Left kidney (tissue), 1 donor: ENCODE measurements at regions not wholly inside any gene's neighbourhood (a gene's known extent, or its start where the extent isn't known, plus 50 kb on each side); places are given as distances from the start of the nearest gene placed in this dataset.
"Not testable (repeated sequence)": the region's sequence is repeated elsewhere in the genome, so short reads cannot be mapped to it uniquely, and the experiment has no call there.

ENCODE experiments used
- DNase-seq: peaks from one replicate; pipeline ENCODE4 v3.0.0-alpha.2; 2013

DNA sequence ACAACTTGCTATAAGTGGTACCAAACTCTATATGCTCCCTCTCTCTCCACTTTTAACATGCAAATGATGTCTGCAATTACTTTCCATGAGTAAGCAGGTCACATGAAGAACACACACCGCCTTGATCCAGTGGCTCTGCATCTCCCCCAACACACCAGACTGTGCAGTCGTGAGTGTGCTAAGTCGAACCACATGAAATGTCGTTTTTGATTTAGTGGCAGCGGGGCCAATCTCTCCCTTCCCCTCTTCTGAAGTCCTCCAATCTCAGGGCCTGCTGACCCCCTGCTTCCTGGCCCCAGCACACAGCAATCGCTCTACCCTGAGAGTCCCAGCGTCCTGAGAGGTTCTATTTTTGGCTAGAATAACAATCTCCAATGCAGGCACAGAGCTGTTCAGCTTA lies 312.5 kb downstream of the SHQ1 start:
- peak; percentile 58 for DNase-seq

DNA sequence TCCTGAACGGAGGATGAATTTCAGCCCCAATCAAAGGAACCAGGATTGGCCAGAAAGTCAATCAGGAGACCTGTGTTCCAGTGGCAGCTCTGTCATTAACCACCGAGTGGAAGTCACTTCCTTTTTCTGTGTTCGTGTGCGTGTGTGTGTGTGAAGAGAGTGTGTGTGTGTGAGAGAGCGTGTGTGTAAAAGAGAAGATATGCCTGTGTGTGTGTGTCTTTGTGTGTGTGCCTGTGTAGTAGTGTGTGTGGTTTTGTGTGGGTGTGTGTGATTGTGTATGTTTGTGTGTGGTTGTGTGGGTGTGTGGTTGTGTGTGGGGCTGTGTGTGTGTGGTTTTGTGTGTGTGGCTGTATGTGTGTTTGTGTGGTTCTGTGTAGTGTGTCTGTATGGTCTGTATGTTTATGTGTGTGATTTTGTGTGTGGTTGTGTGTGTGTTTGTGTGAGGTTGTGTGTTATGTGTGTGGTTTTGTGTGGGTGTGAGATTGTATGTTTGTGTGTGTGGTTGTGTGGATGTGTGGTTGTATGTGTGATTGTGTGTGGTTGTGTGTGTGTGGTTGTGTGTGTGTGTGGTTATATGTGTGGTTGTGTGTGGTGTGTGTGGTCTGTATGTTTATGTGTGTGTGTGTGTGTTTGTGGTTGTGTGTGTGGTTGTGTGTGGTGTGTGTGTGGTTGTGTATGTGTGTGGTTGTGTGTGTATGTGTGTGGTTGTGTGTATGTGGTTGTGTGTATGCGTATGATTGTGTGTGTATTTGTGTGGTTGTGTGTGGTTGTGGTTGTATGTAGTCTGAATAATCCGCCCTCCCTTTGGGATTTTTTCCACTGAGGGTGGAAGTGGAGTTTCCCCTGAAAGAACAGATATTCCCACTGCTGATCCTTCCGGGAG lies 314.4 kb downstream of the SHQ1 start:
- no peak for DNase-seq

DNA sequence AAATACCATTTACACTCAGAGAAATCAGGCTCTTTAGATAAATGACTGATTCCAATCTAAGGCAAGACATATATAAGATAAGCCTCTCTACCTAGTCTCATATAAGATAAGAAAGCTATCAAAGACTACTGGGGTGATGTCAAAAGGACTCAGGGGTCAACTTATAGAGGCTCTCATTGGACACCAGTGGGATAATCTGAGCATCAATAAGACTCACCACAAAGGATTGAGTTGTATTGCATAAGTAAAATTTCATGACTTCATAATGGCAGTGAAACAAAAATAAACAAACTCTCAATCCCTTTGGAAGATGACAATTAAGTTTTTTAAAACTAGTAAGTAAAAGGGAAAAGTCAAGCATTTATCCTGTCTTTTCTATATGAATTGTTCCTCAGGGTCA lies 317.8 kb downstream of the SHQ1 start:
- DNase-seq, result no peak

DNA sequence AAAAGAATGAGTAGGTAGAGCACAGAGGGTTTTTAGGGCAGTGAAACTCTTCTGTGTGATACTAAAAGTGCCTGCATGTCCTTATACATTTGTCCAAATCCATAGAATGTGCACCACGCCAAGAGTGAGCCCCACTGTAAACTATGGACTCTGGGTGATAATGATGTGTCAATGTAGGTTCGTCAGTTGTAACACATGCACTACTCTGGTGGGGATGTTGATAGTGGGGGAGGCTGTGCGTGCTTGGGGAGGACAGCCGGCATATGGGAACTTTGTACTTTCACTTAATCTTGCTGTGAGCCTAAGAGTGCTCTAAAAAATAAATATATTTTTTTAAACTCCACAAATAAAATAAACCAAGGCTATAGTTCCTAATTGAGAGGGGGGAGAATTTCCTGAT lies 319.2 kb downstream of the SHQ1 start:
- no peak for DNase-seq

DNA sequence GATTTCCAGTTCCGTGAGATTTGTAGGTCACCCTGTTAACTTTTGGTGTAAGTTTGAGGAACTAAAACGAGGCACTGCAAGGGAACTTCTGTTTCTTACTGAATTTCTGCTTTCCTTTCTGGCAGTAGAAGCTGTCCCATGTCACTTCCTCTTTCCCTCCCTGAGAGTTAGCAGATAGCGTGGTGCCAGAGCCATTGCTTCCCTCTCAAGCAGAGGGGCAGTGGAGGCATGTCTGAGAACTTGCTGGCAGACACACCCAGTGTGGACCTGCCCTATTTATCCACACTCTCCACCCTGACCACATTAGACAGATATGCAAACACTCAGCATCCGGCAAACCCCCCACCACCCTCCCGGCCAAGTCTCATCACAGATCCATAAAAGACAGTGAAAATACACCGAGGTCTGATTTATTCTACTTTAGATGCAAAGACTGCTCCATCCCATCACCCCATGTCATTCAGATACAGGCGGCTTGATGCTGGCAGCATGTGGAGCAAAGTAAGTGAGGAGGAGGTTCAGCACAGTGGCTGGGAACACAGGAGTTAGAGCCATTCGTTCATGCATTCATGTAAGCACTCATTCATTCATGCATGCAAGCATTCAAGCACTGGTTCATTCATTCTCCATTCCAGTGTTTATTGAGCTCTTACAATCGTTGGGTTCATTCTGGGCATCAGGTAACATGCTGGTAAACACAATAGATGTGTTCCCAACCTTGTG lies 324.7 kb downstream of the SHQ1 start:
- no peak for DNase-seq

DNA sequence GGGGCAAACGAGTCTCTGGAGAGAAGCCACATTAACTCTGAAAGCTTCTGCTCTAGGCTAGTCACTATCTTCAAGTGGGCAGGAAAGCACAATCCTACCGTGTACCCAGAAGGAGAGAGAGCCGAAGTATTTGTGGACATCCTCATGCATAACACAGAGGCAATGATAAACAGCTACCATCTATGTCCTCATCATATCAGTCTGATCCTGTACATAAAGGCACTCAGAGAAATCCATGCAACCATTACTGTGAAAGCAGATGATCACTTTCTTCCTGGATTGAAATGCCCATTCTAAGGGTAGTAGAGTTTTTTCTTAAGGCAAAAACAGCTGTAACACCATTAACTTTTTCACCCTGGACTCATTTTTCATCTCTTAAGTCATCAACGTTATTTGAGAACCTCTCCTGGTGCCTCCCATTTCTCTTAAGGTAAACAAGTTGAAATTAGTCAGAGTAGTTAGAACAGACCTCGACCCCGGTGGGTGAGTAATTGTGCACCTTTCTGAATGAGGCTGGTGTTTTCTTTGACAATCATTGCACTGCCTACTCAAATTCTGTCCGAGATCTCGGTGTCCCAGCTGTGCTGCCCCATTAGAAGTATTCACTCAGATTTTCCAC lies 327.4 kb downstream of the SHQ1 start:
- no peak for DNase-seq

DNA sequence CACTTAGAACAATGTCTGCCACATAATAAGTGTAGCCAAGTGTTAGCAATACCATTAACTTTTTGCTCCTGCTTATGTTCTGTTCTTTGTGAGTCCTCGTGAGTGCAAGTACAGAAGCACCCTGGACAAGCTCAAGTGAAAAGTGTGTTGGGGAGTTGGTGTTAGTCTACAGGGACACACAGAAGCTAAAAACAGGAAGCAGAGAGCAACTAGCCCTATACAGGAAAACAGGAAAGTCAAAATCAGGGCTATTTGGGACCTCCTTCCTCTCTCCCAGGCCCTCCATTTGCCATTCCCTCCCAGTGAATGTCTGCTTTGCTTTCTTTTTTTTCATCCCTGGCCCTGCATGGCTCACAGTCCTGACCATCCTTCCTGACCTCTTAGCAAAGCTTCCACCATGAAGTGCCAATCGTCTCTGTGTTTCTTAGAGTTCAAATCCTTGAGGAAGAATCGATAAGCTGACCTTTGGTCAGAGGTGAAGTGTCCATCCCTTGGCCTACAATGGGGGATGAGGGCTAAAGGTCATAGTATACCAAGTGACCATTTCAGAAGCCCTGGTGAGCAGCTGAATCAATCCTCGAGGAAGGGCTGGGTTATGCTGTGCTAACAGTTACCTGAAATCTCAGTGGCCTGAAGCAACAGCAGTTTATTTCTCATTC lies 328.2 kb downstream of the SHQ1 start:
- DNase-seq, result no peak

DNA sequence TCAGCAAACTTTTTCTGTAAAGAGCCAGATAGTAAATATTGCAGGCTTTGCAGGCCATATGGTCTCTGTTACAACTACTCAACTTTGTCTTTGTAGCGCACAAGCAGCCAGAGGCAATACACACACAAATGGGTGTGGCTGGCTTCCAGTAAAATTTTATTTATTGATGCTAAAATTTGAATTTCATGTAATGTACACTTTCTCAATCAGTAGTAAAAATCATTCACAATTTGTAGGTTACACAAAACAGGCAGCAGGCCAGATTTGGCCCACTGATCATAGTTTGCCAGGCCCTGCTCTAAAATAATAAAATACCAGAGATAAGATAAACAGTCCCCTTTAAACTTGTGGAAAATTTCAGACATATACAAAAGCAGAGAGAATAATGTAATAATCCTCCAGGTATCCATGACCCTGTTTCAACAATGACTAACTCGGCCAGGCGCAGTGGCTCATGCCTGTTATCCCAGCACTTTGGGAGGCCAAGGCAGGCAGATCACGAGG lies 330.3 kb downstream of the SHQ1 start:
- no peak for DNase-seq

DNA sequence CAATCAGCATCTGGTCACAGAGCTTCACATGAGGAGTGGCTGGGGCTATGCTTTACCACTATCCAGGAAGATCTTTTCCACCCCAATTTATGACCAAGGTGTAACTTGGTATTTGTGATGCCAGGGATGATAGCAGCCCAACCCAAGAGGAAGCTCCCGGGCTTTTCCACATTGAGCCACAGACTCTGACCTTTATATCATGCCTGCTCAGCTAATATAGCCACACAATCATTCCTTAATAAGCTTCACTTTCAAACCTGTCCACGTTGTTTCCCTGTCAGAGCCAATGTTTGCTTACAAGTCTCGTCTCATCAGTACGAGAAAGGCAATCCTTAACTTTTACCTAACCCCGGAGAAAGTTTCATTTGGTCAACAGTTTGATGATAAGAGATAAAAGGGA lies 330.9 kb downstream of the SHQ1 start:
- DNase-seq, result no peak

DNA sequence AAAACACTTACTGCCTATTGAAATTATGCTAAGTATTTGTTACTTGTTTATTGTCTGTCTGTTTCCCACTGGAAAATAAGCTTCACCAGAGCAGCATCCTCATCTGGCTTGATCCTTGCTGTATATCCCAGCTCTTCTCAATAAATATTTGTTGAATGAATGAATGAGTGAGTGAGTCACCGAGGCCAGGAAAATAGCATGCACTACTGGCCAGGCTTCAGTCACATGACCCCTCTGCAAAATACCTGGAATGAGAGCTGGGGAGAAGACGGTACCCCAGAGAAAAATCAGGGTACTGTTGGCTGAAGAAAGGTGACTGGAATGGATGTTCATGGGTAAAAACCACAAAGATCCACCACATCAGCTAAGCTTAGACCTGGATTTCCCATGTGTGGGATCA lies 331.9 kb downstream of the SHQ1 start:
- no peak for DNase-seq

DNA sequence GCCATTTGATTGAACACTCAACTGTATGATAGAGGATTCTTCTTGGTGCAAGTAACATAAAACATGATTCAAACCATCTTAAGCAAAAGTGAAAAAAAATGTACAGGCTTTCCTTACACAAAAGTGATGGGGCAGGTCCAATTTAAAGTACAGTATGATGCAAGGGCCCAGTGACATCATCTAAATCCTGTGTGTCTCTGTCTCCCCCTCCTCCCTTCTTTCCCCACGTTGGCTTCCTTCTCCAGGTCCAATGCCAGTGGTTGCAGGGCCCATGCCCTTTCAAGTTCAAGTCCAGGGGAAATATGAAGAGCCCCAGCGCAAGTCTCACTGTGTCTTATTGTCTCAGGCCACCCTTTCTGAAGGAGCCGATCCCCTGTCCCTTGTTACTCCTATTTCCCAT lies 332.3 kb downstream of the SHQ1 start:
- no peak for DNase-seq

DNA sequence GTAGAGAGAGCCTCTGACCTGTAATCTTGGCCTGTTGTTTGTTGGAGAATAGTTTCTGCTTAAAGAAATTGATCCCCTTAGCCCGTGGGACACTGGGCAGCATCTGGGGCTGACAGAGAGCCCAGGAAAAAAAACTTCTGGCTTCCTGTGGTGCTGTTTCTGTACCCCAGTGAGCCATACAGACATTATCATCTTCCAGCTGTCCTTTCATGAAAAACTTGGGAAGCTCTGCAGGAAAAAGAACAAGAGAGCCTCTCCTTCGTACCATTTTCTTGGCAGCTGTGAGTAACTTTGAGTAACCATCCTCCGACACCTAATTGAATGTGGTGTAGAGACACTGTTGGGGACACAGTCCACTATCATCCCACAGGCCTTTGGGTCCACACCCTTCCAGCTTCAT lies 333.0 kb downstream of the SHQ1 start:
- DNase-seq, result no peak

DNA sequence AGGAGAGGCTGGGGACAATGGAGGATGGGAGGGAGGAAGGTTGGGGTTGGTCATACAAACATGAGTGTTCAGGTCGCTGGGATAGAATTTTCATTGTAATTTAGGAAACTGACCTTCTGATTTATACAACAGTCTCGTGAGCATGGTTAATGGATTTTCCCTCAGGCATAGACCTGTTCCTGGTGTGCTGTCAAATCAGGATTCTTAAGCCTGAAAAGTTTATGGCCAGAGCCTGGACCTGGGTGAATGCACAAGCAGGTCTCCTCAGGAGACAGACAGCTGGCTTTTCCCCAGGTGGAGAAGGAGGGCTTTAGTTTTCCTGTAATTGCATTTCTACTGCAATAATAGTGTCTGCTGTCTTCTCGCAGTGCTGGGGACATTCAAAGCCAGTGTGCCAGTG lies 338.0 kb downstream of the SHQ1 start:
- DNase-seq, result no peak

DNA sequence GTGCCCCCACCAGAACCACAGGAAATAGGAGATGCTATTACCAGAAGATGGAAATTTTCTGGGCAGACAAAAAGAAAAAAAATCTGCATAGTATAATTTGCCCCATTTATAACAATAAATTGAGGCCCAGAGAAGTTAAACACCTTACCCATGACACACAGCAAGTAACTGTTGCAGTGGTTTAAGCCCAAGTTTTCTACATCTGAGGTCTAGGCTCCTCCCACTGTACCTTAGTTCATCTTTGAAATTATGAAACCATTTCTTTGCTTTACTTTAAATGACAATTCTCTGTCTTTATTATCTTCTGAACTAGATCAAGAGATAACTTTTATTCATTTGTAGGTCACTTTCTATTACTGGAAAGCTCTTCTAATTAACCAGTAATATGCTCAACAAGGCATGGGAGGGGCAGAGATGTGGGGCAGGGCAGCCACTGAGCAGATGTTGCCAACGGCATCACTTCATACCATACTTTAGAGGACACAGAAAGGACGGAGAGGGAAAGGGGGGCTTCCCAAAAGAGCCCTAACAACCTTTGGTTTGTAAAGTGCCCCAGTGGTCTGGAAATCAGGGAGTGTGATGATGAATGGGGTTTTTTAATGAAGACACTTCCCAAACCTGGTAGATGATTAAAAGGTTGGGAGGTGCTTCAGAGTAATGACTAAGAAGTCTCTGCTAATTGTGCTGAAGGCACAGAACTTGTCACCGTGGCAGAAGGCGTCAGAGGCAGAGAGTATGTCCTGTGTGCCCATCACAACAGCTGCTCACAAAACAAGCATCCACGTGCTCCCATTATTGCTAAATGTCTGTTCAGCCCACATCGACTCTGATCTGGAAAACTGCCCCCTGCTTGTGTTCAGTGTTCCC lies 342.5 kb downstream of the SHQ1 start:
- DNase-seq, result no peak

DNA sequence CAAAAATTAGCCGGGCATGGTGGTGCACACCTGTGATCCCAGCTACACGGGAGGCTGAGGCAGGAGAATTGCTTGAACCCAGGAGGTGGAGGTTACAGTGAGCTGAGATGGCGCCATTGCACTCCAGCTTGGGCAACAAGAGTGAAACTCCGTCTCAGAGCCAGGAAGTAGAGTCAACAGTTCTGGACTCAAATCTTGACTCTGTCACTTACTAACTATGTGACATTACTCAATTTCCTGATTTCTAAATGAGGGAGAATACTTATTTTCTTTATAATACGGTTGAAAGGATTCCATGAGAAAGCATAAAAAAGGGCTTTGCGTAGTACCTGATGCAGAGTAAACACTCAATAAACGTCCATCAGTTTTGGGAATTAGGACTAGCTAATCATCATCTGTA lies 350.7 kb downstream of the SHQ1 start:
- not testable (repeated sequence) for DNase-seq

DNA sequence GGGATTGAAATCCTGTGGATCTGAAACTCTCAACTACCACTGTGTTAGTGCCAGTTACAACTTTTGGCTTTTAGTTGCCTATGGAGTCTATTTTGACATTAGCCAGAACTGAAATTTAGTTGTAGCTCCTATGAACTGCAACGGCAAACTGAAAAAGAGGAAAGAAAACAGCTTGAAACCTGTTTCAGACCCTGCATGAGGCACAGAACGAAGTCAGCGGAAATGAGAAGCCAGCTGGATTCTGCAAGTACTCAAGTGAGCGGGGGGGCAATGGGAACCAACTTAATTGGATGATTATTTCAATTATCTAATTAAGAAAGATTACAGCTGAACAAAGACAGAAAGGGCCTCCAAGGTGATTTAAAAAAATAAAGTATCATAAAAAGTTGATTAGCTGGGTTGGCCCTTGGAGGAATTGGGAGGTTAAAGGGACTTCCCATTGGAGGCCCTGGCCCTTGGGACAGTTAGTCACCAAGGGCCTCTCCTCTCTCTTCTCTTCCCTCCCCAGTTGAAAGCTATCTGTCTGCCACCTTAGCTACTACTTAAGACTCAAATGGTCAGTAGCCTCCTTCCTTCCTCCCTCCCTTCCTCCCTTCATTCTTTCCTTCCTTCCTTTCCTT lies 352.1 kb downstream of the SHQ1 start:
- no peak for DNase-seq

DNA sequence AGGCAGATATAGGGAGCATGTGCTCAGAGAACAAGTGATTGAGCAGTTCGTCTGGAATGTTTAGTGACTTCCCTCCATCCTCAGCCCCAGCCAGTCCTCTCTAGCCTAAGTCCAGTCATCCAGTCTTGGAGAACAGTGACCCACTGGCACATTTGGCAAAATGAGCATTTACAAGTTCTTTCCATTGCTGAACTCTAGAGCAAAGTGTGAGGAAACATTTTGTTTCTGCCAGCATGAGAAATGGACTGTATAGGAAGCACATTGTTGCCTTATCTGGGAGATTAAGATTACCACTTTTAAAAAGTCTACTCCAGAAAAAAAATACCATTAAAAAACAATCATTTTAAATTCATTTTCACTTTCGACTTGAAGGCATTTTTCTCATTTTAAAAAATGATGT lies 353.6 kb downstream of the SHQ1 start:
- DNase-seq, result no peak

DNA sequence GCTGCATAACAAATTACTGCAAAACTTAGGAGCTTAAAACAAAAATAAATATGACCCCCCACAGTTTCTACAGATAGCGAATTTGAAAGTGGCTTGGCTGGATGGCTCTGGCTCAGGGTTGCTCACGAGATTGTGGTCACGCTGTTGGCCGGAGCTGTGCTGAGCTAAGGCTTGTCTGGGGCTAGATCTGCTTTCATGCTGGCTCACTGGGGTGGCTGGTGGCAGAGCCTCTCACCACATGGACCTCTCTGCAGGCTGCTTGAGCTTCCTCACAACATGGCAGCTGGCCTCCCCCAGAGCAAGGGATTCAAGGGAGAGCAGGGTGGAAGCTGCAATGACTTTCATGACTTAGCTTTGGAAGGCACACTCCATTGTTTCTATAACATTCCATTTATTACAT lies 354.1 kb downstream of the SHQ1 start:
- DNase-seq, result no peak

DNA sequence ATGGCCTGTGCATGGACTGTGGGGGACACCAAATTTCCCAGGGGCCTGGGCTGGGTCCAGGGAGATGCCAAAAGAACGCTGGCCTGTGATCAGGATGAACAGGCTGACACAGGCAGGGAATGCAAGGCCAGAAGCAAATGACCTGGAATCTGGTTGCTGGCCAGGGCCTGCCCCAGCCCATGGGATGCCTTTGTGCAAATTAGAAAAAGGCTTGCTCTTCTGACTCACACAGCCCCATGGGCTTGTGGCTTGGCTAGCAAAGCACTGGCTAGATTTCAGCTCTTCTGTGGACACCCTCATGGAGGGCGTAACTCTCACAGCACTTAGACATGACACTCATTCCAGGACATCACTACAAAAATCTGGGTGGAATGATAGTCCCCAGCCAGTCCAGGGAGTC lies 356.0 kb downstream of the SHQ1 start:
- DNase-seq, result no peak

DNA sequence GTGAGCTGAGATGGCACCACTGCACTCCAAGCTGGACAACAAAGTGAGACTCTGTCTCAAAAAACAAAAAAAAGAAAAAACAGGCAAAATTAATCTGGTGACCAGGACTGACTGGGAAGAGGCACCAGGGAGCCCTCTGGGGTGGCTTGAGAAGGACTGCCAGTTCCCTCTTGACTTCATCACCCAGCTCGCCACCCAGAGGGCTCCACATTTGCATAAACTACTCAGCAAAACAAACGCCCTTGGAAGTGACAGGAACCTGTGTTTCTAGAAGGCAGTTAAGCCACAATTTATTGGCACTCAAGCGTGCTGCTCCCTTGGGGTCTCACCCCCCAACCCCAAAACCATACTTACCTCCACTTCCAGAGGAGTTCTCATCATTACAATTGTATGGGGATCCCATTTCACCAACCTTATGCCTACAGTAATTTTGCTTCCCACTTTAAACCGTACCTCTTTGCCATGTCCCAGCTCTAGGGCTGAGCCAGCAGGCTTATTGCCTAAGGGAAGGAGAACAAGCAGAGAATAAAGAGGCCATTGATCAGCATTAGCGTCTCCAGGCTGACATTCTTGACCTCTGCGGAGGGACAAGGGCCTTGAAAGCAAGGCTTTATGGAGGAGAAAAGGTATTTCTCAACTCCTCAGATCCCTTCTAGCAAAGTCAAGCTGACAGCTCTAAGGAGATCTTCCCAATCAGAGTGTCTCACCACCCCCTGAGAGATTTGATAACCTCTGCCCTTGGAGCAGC lies 357.4 kb downstream of the SHQ1 start:
- no peak for DNase-seq
